ENCODE measurements at regions not wholly inside any gene's neighbourhood (a gene's known extent, or its start where the extent isn't known, plus 50 kb on each side); places are given as distances from the start of the nearest gene placed in this dataset.
"Not testable (repeated sequence)": the region's sequence is repeated elsewhere in the genome, so short reads cannot be mapped to it uniquely, and the experiment has no call there.

DNA sequence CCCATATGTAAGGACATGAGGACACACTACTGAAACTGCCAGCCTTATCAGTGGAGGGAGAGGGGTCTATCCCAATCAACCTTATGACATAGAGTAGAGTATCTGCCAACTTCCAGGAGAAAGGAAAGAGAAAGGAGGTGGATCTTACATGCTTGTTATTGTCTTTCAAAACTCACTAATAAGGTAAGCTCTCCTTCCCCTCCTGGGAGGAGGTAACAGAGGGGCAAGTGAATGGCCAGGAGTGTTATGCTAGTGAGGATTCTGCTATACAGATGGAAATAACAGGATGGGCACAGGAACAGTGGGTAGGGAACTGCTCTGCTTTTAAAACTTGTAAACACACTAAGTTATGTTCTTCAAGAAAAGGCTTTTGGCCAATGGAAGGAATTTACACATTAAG, 1020.1 kb downstream of the TDRD15 start:
- H3K4me2 ChIP-seq (ENCODE audit: insufficient read depth, low read length, poor library complexity, severe bottlenecking) = no peak overlapping the region
- H2BK120ac ChIP-seq (ENCODE audit: low read depth, low read length) = no peak overlapping the region
- DNase-seq (ENCODE audit: low spot score) = no peak
- H4K8ac ChIP-seq (ENCODE audit: low read depth, low read length) = no peak overlapping the region
- no peak overlapping the region for H4K91ac ChIP-seq (ENCODE audit: low read depth, low read length, poor library complexity)
- no peak overlapping the region for H3K14ac ChIP-seq (ENCODE audit: low read length)
- H2BK15ac ChIP-seq (ENCODE audit: low read length) = no peak overlapping the region
- no peak overlapping the region for H3K4me3 ChIP-seq (ENCODE audit: low read length in 2 of 2)
- H2AK5ac ChIP-seq (ENCODE audit: low read depth, low read length) = no peak overlapping the region
- H3K18ac ChIP-seq (ENCODE audit: low read length) = no peak overlapping the region
- no peak overlapping the region for H2BK12ac ChIP-seq (ENCODE audit: low read length)
- H3K23ac ChIP-seq (ENCODE audit: low read depth, low read length, poor library complexity) = no peak overlapping the region
- no peak overlapping the region for H3K9ac ChIP-seq (ENCODE audit: low read depth, low read length, poor library complexity)
- H3K27me3 ChIP-seq (ENCODE audit: control insufficient read depth in 3 of 3, insufficient read depth in 3 of 3, low read depth in 1 of 3, low read length in 3 of 3) = no peaks in the 10 kb centered on the region
- H3K79me1 ChIP-seq (ENCODE audit: low read depth, low read length) = no peaks in the 10 kb centered on the region
- H2BK5ac ChIP-seq (ENCODE audit: low read length) = no peak overlapping the region
- no peak overlapping the region for H3K4ac ChIP-seq (ENCODE audit: low read length)
- no peaks in the 10 kb centered on the region for H3K9me3 ChIP-seq (replicated peaks in 1 of 2; ENCODE audit: control insufficient read depth in 2 of 2, insufficient read depth in 1 of 2, low read depth in 1 of 2, low read length in 2 of 2)
- H2AFZ ChIP-seq (ENCODE audit: low read length) = no peak overlapping the region
- no peak overlapping the region for H3K27ac ChIP-seq (replicated peaks; ENCODE audit: low read length)
- no peaks in the 10 kb centered on the region for H3K36me3 ChIP-seq (replicated peaks in 1 of 2; ENCODE audit: control insufficient read depth in 2 of 2, insufficient read depth in 2 of 2, low read length in 2 of 2)
- no peaks in the 10 kb centered on the region for H3K4me1 ChIP-seq (ENCODE audit: control insufficient read depth in 2 of 2, insufficient read depth in 1 of 2, low read depth in 1 of 2, low read length in 2 of 2)

DNA sequence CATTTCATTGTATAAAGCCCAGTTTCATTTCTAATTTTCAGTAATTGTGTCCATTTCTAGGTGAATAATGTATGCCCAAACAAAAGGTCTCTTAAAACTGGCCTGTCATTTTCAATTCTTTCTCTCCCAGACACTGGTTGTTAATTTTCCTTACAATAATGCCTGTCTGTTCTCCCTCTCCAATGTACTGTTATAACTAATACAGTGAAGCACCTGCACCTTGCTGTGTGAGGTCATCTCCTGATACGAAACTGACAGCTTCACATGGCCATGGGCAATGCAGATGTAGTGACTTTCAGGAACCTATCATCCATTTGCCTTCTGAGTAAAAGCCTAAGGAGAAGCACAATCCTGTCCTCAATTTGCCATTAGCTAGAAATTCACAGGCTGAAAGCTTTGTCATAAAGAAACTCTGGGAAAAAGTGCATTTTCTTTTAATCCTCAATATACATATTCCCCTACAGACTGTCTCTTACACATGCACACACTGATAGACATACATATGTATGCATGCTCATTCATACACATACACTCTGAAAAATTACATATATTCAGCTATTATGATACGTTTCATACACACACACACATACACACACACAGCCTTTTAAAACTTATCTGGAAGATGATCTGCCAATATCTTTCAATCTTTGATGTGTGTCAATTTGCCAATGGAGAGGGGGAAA, 1030.3 kb downstream of the TDRD15 start:
- WGBS, 2 donors (ENCODE audit: extremely low coverage in 2 of 2, insufficient read length in 2 of 2, insufficient replicate concordance in 1 of 2) = no CpG with 5 or more reads among the region's 2 CpGs
- no peaks in the 10 kb centered on the region for H3K79me1 ChIP-seq (ENCODE audit: low read depth, low read length)
- no peak overlapping the region for H3K14ac ChIP-seq (ENCODE audit: low read length)
- H2BK120ac ChIP-seq (ENCODE audit: low read depth, low read length) = no peak overlapping the region
- no peak for DNase-seq (ENCODE audit: low spot score)
- H2AK5ac ChIP-seq (ENCODE audit: low read depth, low read length) = no peak overlapping the region
- H3K9ac ChIP-seq (ENCODE audit: low read depth, low read length, poor library complexity) = no peak overlapping the region
- H3K23ac ChIP-seq (ENCODE audit: low read depth, low read length, poor library complexity) = no peak overlapping the region
- H2BK12ac ChIP-seq (ENCODE audit: low read length) = no peak overlapping the region
- H3K36me3 ChIP-seq (replicated peaks in 1 of 2; ENCODE audit: control insufficient read depth in 2 of 2, insufficient read depth in 2 of 2, low read length in 2 of 2) = no peaks in the 10 kb centered on the region
- no peaks in the 10 kb centered on the region for H3K4me1 ChIP-seq (ENCODE audit: control insufficient read depth in 2 of 2, insufficient read depth in 1 of 2, low read depth in 1 of 2, low read length in 2 of 2)
- H3K4me2 ChIP-seq (ENCODE audit: insufficient read depth, low read length, poor library complexity, severe bottlenecking) = no peak overlapping the region
- H2BK15ac ChIP-seq (ENCODE audit: low read length) = no peak overlapping the region
- no peaks in the 10 kb centered on the region for H3K9me3 ChIP-seq (replicated peaks in 1 of 2; ENCODE audit: control insufficient read depth in 2 of 2, insufficient read depth in 1 of 2, low read depth in 1 of 2, low read length in 2 of 2)
- no peak overlapping the region for H4K91ac ChIP-seq (ENCODE audit: low read depth, low read length, poor library complexity)
- no peak overlapping the region for H3K4ac ChIP-seq (ENCODE audit: low read length)
- no peak overlapping the region for H2BK5ac ChIP-seq (ENCODE audit: low read length)
- no peak overlapping the region for H3K27ac ChIP-seq (replicated peaks; ENCODE audit: low read length)
- no peaks in the 10 kb centered on the region for H3K27me3 ChIP-seq (ENCODE audit: control insufficient read depth in 3 of 3, insufficient read depth in 3 of 3, low read depth in 1 of 3, low read length in 3 of 3)
- no peak overlapping the region for H4K8ac ChIP-seq (ENCODE audit: low read depth, low read length)
- no peak overlapping the region for H3K4me3 ChIP-seq (ENCODE audit: low read length in 2 of 2)
- H3K18ac ChIP-seq (ENCODE audit: low read length) = no peak overlapping the region
- no peak overlapping the region for H2AFZ ChIP-seq (ENCODE audit: low read length)

DNA sequence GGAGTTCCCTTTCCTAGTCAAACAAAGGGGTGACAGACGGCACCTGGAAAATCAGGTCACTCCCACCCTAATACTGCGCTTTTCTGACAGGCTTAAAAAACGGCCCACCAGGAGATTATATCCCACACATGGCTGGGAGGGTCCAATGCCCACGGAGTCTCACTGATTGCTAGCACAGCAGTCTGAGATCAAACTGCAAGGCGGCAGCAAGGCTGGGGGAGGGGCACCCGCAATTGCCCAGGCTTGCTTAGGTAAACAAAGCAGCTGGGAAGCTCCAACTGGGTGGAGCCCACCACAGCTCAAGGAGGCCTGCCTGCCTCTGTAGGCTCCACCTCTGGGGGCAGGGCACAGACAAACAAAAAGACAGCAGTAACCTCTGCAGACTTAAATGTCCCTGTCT, 1032.9 kb downstream of the TDRD15 start:
- not testable (repeated sequence) for H2BK12ac ChIP-seq (ENCODE audit: low read length); H2BK5ac ChIP-seq (ENCODE audit: low read length); H3K18ac ChIP-seq (ENCODE audit: low read length); H4K91ac ChIP-seq (ENCODE audit: low read depth, low read length, poor library complexity); H2BK15ac ChIP-seq (ENCODE audit: low read length); H2AK5ac ChIP-seq (ENCODE audit: low read depth, low read length); H2AFZ ChIP-seq (ENCODE audit: low read length); H3K14ac ChIP-seq (ENCODE audit: low read length); H4K8ac ChIP-seq (ENCODE audit: low read depth, low read length); H3K27me3 ChIP-seq (ENCODE audit: control insufficient read depth in 3 of 3, insufficient read depth in 3 of 3, low read depth in 1 of 3, low read length in 3 of 3); H2BK120ac ChIP-seq (ENCODE audit: low read depth, low read length); DNase-seq (ENCODE audit: low spot score); H3K27ac ChIP-seq (replicated peaks; ENCODE audit: low read length); H3K23ac ChIP-seq (ENCODE audit: low read depth, low read length, poor library complexity); H3K4me3 ChIP-seq (ENCODE audit: low read length in 2 of 2); H3K4ac ChIP-seq (ENCODE audit: low read length); H3K79me1 ChIP-seq (ENCODE audit: low read depth, low read length); H3K36me3 ChIP-seq (replicated peaks in 1 of 2; ENCODE audit: control insufficient read depth in 2 of 2, insufficient read depth in 2 of 2, low read length in 2 of 2); H3K9me3 ChIP-seq (replicated peaks in 1 of 2; ENCODE audit: control insufficient read depth in 2 of 2, insufficient read depth in 1 of 2, low read depth in 1 of 2, low read length in 2 of 2); H3K9ac ChIP-seq (ENCODE audit: low read depth, low read length, poor library complexity); H3K4me1 ChIP-seq (ENCODE audit: control insufficient read depth in 2 of 2, insufficient read depth in 1 of 2, low read depth in 1 of 2, low read length in 2 of 2); H3K4me2 ChIP-seq (ENCODE audit: insufficient read depth, low read length, poor library complexity, severe bottlenecking)
- no CpG with 5 or more reads among the region's 6 CpGs for WGBS, 2 donors (ENCODE audit: extremely low coverage in 2 of 2, insufficient read length in 2 of 2, insufficient replicate concordance in 1 of 2)

- no peak overlapping the region for H3K18ac ChIP-seq (ENCODE audit: low read length)
- no peak overlapping the region for H2BK12ac ChIP-seq (ENCODE audit: low read length)
- H3K4me3 ChIP-seq (ENCODE audit: low read length in 2 of 2) = no peak overlapping the region
- H2AFZ ChIP-seq (ENCODE audit: low read length) = no peak overlapping the region
- no peak overlapping the region for H3K4ac ChIP-seq (ENCODE audit: low read length)
- H3K4me1 ChIP-seq (ENCODE audit: control insufficient read depth in 2 of 2, insufficient read depth in 1 of 2, low read depth in 1 of 2, low read length in 2 of 2) = no peaks in the 10 kb centered on the region
- no peak overlapping the region for H4K8ac ChIP-seq (ENCODE audit: low read depth, low read length)
- H3K27ac ChIP-seq (replicated peaks; ENCODE audit: low read length) = no peak overlapping the region
- no CpG with 5 or more reads among the region's 4 CpGs for WGBS, 2 donors (ENCODE audit: extremely low coverage in 2 of 2, insufficient read length in 2 of 2, insufficient replicate concordance in 1 of 2)
- H2BK5ac ChIP-seq (ENCODE audit: low read length) = no peak overlapping the region
- no peak for DNase-seq (ENCODE audit: low spot score)
- no peak overlapping the region for H3K23ac ChIP-seq (ENCODE audit: low read depth, low read length, poor library complexity)
- no peak overlapping the region for H4K91ac ChIP-seq (ENCODE audit: low read depth, low read length, poor library complexity)
- no peak overlapping the region for H3K14ac ChIP-seq (ENCODE audit: low read length)
- H3K36me3 ChIP-seq (replicated peaks in 1 of 2; ENCODE audit: control insufficient read depth in 2 of 2, insufficient read depth in 2 of 2, low read length in 2 of 2) = no peaks in the 10 kb centered on the region
- no peaks in the 10 kb centered on the region for H3K79me1 ChIP-seq (ENCODE audit: low read depth, low read length)
- no peaks in the 10 kb centered on the region for H3K27me3 ChIP-seq (ENCODE audit: control insufficient read depth in 3 of 3, insufficient read depth in 3 of 3, low read depth in 1 of 3, low read length in 3 of 3)
- H3K4me2 ChIP-seq (ENCODE audit: insufficient read depth, low read length, poor library complexity, severe bottlenecking) = no peak overlapping the region
- H2AK5ac ChIP-seq (ENCODE audit: low read depth, low read length) = no peak overlapping the region
- H3K9ac ChIP-seq (ENCODE audit: low read depth, low read length, poor library complexity) = no peak overlapping the region
- no peak overlapping the region for H2BK120ac ChIP-seq (ENCODE audit: low read depth, low read length)
- H3K9me3 ChIP-seq (replicated peaks in 1 of 2; ENCODE audit: control insufficient read depth in 2 of 2, insufficient read depth in 1 of 2, low read depth in 1 of 2, low read length in 2 of 2) = no peaks in the 10 kb centered on the region
- no peak overlapping the region for H2BK15ac ChIP-seq (ENCODE audit: low read length)
Observed at GRCh38 chr2:22167256-22167655, 1043.5 kb downstream of the TDRD15 start.
